Activated CD8-positive, alpha-beta memory T cell treated with anti-CD3 and anti-CD28 coated beads for 1 hour (primary cell): ENCODE measurements at regions not wholly inside any gene's neighbourhood (a gene's known extent, or its start where the extent isn't known, plus 50 kb on each side); places are given as distances from the start of the nearest gene placed in this dataset.

Source experiments
- DNase-seq, 2 donors: peaks; one replicate each; pipeline ENCODE4 v3.0.0-alpha.2; 2020; ENCODE audit warnings: low read depth in 1 of 2; ENCODE audit errors: extremely low read depth in 1 of 2

GRCh38 chr2:58578276-58578675, 337.2 kb upstream of the FANCL start:
- DNase-seq, result no peak

- no peak for DNase-seq
These were observed 333.7 kb upstream of the FANCL start for GRCh38 chr2:58574873-58575272.

- no peak for DNase-seq
These were observed 331.6 kb upstream of the FANCL start for GRCh38 chr2:58572731-58573130.

GRCh38 chr2:58571181-58571852, 330.2 kb upstream of the FANCL start:
- DNase-seq, result no peak

- DNase-seq, result no peak
These were observed 328.5 kb upstream of the FANCL start for GRCh38 chr2:58569475-58570185.

GRCh38 chr2:58568901-58569300, 327.8 kb upstream of the FANCL start:
- DNase-seq, result no peak

GRCh38 chr2:58562276-58562675, 321.2 kb upstream of the FANCL start:
- DNase-seq, result no peak

GRCh38 chr2:58560531-58560930, 319.4 kb upstream of the FANCL start:
- no peak for DNase-seq

- no peak for DNase-seq
These were observed 317.8 kb upstream of the FANCL start for GRCh38 chr2:58558881-58559280.

GRCh38 chr2:58557176-58557575, 316.1 kb upstream of the FANCL start:
- DNase-seq, result no peak

GRCh38 chr2:58553937-58554336, 312.8 kb upstream of the FANCL start:
- DNase-seq, result no peak

- no peak for DNase-seq
These were observed 312.4 kb upstream of the FANCL start for GRCh38 chr2:58553522-58553921.

- no peak for DNase-seq
These were observed 304.5 kb upstream of the FANCL start for GRCh38 chr2:58545300-58546280.

GRCh38 chr2:58543442-58543841, 302.3 kb upstream of the FANCL start:
- DNase-seq, result no peak

GRCh38 chr2:58541511-58541910, 300.4 kb upstream of the FANCL start:
- no peak for DNase-seq

- no peak for DNase-seq
These were observed 299.6 kb upstream of the FANCL start for GRCh38 chr2:58540681-58541080.

GRCh38 chr2:58539973-58540372, 298.8 kb upstream of the FANCL start:
- no peak for DNase-seq

GRCh38 chr2:58535990-58536389, 294.9 kb upstream of the FANCL start:
- DNase-seq, result no peak

- DNase-seq, result no peak
These were observed 294.1 kb upstream of the FANCL start for GRCh38 chr2:58535182-58535581.

GRCh38 chr2:58533376-58533775, 292.3 kb upstream of the FANCL start:
- no peak for DNase-seq

GRCh38 chr2:58532641-58533040, 291.5 kb upstream of the FANCL start:
- DNase-seq, result no peak
